Smooth muscle cell (in vitro differentiated cells): ENCODE measurements at regions not wholly inside any gene's neighbourhood (a gene's known extent, or its start where the extent isn't known, plus 50 kb on each side); places are given as distances from the start of the nearest gene placed in this dataset.

Experiments used
- DNase-seq: peaks from one replicate; lab custom pipeline; 2025; ENCODE audit not compliant: unreplicated experiment; lab: John Stamatoyannopoulos, UW
- H2AFZ ChIP-seq: fragments of 200-600 bp; sonication (generic); 2 replicates; pipeline ENCODE4 v1.6.0; 2016; ENCODE audit warnings: antibody characterized with exemption, low read depth, mild to moderate bottlenecking
- H3F3A ChIP-seq: fragments of 200-600 bp; sonication (generic); 2 replicates; pipeline ENCODE4 v1.6.0; 2017; ENCODE audit warnings: antibody characterized with exemption, low read depth
- H3K27ac ChIP-seq: fragments of 200-600 bp; sonication (generic); 2 replicates; pipeline ENCODE4 v1.5.1; 2016; ENCODE audit warnings: low read depth, mild to moderate bottlenecking
- H3K27me3 ChIP-seq: fragments of 200-600 bp; sonication (generic); 2 replicates; pipeline ENCODE4 v1.6.1; 2016; ENCODE audit warnings: low read depth, mild to moderate bottlenecking
- H3K36me3 ChIP-seq: fragments of 200-600 bp; sonication (generic); 2 replicates; pipeline ENCODE4 v1.5.1; 2016; ENCODE audit warnings: low read depth
- H3K4me1 ChIP-seq: fragments of 200-600 bp; sonication (generic); 2 replicates; pipeline ENCODE4 v1.5.1; 2016; ENCODE audit warnings: low read depth
- H3K4me2 ChIP-seq: fragments of 200-600 bp; sonication (generic); 2 replicates; pipeline ENCODE4 v1.6.0; 2016; ENCODE audit warnings: mild to moderate bottlenecking
- H3K4me3 ChIP-seq: fragments of 200-600 bp; sonication (generic); 2 replicates; pipeline ENCODE4 v1.5.1; 2016; ENCODE audit warnings: mild to moderate bottlenecking
- H3K79me2 ChIP-seq: fragments of 200-600 bp; sonication (generic); 2 replicates; pipeline ENCODE4 v1.6.0; 2016; ENCODE audit warnings: low read depth, mild to moderate bottlenecking
- H3K9ac ChIP-seq: fragments of 200-600 bp; sonication (generic); 2 replicates; pipeline ENCODE4 v1.6.0; 2016; ENCODE audit warnings: low read depth
- H3K9me3 ChIP-seq: fragments of 200-600 bp; sonication (generic); replicated peaks from 2 replicates; pipeline ENCODE4 v1.5.1; 2016; ENCODE audit warnings: low read depth
- H4K20me1 ChIP-seq: fragments of 200-600 bp; sonication (generic); 2 replicates; pipeline ENCODE4 v1.6.0; 2016; ENCODE audit warnings: low read depth
- CTCF ChIP-seq: fragments of 200-600 bp; sonication (generic); IDR thresholded peaks from 2 replicates; pipeline ENCODE4 v1.5.1; 2017; ENCODE audit warnings: borderline replicate concordance, mild to moderate bottlenecking, antibody characterized with exemption; ENCODE audit not compliant: insufficient read depth, poor library complexity, severe bottlenecking
- WGBS: methylation state at CpG from one replicate; pipeline ENCODE4 v1.1.7; 2016; ENCODE audit warnings: low lambda C conversion rate; 5-methylcytosine and 5-hydroxymethylcytosine counted together

- no peak overlapping the region for H3K4me2 ChIP-seq
- no peaks in the 10 kb centered on the region for H3K4me1 ChIP-seq
- H3K9me3 ChIP-seq = no peaks in the 10 kb centered on the region
- TF ChIP-seq CTCF = no peak
- no peaks in the 10 kb centered on the region for H3F3A ChIP-seq
- no peak overlapping the region for H3K4me3 ChIP-seq
- no peak overlapping the region for H2AFZ ChIP-seq
- peaks cover 9% of the 10 kb centered on the region for H3K27me3 ChIP-seq
- H3K27ac ChIP-seq = no peak overlapping the region
- H3K9ac ChIP-seq = no peak overlapping the region
- H3K79me2 ChIP-seq = no peaks in the 10 kb centered on the region
- no peak for DNase-seq
- H3K36me3 ChIP-seq = no peaks in the 10 kb centered on the region
- 83% methylated on average over 2 of the region's 2 CpGs for WGBS
- no peaks in the 10 kb centered on the region for H4K20me1 ChIP-seq
These were observed 207.4 kb upstream of the LRFN2 start for GRCh38 chr6:40794586-40794985.

GRCh38 chr6:40792183-40792582 lies 205.0 kb upstream of the LRFN2 start:
- no peaks in the 10 kb centered on the region for H4K20me1 ChIP-seq
- no peak overlapping the region for H3K4me2 ChIP-seq
- TF ChIP-seq CTCF = no peak
- 95% methylated on average over 2 of the region's 2 CpGs for WGBS
- H3K79me2 ChIP-seq = no peaks in the 10 kb centered on the region
- H3K36me3 ChIP-seq = no peaks in the 10 kb centered on the region
- no peak overlapping the region for H3K4me3 ChIP-seq
- H3K27ac ChIP-seq = no peak overlapping the region
- H3F3A ChIP-seq = no peaks in the 10 kb centered on the region
- DNase-seq = no peak
- H3K4me1 ChIP-seq = no peaks in the 10 kb centered on the region
- H3K9ac ChIP-seq = no peak overlapping the region
- peaks cover 4% of the 10 kb centered on the region for H3K27me3 ChIP-seq
- H3K9me3 ChIP-seq = no peaks in the 10 kb centered on the region
- no peak overlapping the region for H2AFZ ChIP-seq

- H3K4me2 ChIP-seq = no peak overlapping the region
- no peak for TF ChIP-seq CTCF
- H3K4me1 ChIP-seq = no peaks in the 10 kb centered on the region
- H3K27ac ChIP-seq = no peak overlapping the region
- WGBS = 14% methylated on average over 4 of the region's 4 CpGs
- DNase-seq = no peak
- peaks cover 15% of the 10 kb centered on the region for H3K27me3 ChIP-seq
- no peaks in the 10 kb centered on the region for H3F3A ChIP-seq
- no peak overlapping the region for H3K9ac ChIP-seq
- no peaks in the 10 kb centered on the region for H3K9me3 ChIP-seq
- H3K79me2 ChIP-seq = no peaks in the 10 kb centered on the region
- H3K36me3 ChIP-seq = no peaks in the 10 kb centered on the region
- H3K4me3 ChIP-seq = no peak overlapping the region
- no peak overlapping the region for H2AFZ ChIP-seq
- H4K20me1 ChIP-seq = no peaks in the 10 kb centered on the region
These were observed 203.8 kb upstream of the LRFN2 start for GRCh38 chr6:40791004-40791403.
